ENCODE measurements at regions not wholly inside any gene's neighbourhood (a gene's known extent, or its start where the extent isn't known, plus 50 kb on each side); places are given as distances from the start of the nearest gene placed in this dataset.

DNA sequence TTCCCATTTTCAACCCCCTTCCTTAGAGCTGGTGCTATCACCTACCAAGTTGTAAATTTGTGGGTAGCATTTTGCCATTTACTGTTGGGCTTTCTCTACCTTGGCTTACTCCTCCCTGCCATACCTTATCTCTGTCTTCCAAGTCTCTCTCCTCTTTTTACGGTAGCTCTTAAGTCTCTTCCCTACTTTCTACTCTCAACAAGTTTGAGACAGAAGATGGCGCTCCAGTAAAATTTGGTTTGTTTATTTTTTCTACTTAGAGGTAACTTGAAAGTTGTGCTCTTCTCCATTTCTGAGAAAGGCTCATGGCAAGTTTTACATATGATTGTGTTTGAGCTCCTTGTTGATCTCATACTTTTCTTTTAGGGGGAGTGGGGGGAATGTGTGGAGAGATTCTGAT, 1508.1 kb downstream of the TECRL start:
- no peak overlapping the region for H3K4me3 ChIP-seq (ENCODE audit: low read depth, low read length)
- TF ChIP-seq, protein P1, sequence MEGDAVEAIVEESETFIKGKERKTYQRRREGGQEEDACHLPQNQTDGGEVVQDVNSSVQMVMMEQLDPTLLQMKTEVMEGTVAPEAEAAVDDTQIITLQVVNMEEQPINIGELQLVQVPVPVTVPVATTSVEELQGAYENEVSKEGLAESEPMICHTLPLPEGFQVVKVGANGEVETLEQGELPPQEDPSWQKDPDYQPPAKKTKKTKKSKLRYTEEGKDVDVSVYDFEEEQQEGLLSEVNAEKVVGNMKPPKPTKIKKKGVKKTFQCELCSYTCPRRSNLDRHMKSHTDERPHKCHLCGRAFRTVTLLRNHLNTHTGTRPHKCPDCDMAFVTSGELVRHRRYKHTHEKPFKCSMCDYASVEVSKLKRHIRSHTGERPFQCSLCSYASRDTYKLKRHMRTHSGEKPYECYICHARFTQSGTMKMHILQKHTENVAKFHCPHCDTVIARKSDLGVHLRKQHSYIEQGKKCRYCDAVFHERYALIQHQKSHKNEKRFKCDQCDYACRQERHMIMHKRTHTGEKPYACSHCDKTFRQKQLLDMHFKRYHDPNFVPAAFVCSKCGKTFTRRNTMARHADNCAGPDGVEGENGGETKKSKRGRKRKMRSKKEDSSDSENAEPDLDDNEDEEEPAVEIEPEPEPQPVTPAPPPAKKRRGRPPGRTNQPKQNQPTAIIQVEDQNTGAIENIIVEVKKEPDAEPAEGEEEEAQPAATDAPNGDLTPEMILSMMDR (IDR thresholded peaks at IDR 0.05; ENCODE audit: insufficient read depth, low read depth, low read length) = no peak
- DNase-seq (ENCODE audit: low read depth) = no peak

DNA sequence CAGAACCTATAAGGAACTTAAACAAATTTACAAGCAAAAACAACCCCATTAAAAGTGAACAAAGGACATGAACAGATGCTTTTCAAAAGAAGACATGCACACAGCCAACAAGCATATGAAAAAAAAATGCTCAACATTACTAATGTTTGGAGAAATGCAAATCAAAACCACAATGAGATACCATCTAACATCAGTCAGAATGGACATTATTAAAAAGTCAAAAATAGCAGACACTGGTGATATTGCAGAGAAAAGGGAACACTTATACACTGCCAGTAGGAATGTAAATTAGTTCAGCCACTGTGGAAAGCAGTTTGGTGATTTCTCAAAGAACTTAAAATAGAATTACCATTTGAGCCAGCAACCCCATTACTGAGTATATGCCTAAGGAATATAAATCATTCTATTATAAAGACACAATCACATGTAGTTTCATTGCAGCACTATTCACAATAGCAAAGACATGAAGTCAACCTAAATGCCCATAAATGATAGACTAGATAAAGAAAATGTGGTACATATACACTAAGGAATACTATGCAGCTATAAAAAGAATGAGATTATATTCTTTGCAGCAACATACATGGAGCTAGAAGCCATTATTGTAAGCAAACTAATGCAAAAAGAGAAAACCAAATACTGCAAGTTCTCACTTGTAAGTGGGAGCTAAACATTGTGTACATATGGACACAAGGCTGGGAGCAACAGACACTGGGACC, 1509.4 kb downstream of the TECRL start:
- DNase-seq (ENCODE audit: low read depth) = no peak
- no peak overlapping the region for H3K4me3 ChIP-seq (ENCODE audit: low read depth, low read length)
- TF ChIP-seq, protein P1 (IDR thresholded peaks at IDR 0.05; ENCODE audit: insufficient read depth, low read depth, low read length) = no peak

DNA sequence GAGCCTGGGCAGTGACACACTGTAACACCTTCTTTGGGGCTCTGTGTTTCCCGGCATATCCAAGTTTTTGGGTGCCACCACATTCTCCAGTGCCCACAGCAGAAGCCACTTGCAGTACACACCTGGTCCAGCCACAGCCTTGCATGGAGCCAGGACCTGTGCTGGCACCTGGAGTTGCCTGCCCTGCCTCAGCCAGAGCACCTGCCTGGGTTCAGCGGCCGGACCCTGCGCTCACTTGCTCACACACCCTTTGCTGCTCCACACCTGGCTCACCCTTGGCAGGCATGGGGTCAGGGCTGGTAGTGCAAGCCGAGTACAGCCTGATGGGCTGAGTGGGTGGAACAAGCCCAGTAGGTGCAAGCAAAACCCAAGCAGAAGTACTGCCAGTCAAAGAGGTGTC, 1511.1 kb downstream of the TECRL start:
- no peak overlapping the region for H3K4me3 ChIP-seq (ENCODE audit: low read depth, low read length)
- TF ChIP-seq, protein P1 (IDR thresholded peaks at IDR 0.05; ENCODE audit: insufficient read depth, low read depth, low read length) = no peak
- DNase-seq (ENCODE audit: low read depth) = no peak

DNA sequence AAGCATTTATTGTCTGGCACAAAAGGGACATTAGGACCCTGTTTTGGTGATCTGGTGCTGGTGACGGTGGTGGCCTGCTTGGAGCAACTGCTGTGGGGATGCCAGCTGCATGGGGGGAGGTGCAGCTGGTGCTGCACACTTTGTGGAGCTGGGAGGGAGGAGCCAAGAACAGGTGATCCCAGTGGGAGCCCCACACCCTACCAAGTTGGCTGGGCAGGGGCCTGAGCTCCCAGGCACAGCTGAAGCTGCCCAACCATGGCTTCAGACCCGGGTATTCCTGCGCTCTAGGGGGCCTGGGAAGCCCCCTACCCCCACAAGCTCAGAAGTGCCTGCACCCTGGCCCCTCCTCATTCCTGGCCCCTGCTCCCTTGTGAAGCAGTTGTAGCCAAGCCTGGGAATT, 1512.5 kb downstream of the TECRL start:
- TF ChIP-seq, protein P1 (IDR thresholded peaks at IDR 0.05; ENCODE audit: insufficient read depth, low read depth, low read length) = no peak
- no peak for DNase-seq (ENCODE audit: low read depth)
- no peak overlapping the region for H3K4me3 ChIP-seq (ENCODE audit: low read depth, low read length)

DNA sequence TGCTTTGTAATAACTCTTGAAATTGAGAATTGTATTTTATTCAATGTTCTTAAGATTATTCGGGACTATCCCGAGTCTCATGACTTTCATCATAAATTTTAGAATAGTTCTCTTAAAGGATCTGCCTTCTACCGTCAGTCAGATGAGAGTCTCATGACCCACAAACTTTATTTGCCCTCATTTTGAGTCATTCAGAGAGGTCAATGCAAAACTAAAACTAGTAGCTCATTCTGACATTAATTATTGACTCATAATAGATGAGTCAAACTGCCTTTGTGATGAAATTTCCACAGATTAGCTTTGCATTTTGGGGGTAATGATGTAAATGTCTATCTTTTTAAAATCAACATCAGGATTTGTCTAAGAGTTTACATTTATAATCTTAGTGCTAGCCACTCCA, 1527.3 kb downstream of the TECRL start:
- H3K4me3 ChIP-seq (ENCODE audit: low read depth, low read length) = no peak overlapping the region
- TF ChIP-seq, protein P1 (IDR thresholded peaks at IDR 0.05; ENCODE audit: insufficient read depth, low read depth, low read length) = no peak
- no peak for DNase-seq (ENCODE audit: low read depth)

DNA sequence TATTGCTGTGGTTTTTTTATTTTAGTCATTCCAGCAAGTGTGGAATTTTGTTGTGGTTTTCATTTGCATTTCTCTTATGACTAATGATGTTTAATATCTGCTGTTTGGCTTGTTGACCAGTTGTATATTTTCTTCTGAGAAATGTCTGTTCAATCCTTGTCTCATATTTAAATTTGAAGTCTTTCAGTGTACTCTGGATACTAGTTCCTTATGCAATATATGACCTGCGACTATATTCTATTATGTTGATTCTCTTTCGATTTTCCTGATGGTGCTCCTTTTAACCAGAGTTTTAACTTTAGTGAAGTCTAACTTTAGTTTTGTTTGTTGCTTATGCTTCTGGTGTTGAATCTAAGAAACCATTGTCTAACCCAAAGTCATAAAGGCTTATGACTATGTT, 1528.0 kb downstream of the TECRL start:
- no peak overlapping the region for H3K4me3 ChIP-seq (ENCODE audit: low read depth, low read length)
- DNase-seq (ENCODE audit: low read depth) = no peak
- TF ChIP-seq, protein P1 (IDR thresholded peaks at IDR 0.05; ENCODE audit: insufficient read depth, low read depth, low read length) = no peak

DNA sequence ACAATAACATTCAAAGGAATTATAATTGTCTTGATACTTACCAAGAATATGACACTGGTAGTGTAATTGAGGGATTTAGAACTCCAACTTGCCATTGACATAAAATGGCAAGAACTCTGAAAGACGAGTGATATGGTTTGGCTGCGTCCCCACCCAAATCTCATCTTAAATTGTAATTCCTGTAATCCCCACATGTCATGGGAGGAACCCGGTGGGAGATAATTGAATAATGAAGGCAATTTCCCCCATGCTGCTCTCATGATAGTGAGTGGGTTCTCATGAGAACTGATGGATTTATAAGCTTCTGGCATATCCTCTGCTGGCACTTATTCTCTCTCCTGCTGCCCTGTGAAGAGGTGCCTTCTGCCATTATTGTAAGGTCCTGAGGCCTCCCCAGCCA, 1536.4 kb downstream of the TECRL start:
- TF ChIP-seq, protein P1 (IDR thresholded peaks at IDR 0.05; ENCODE audit: insufficient read depth, low read depth, low read length) = no peak
- H3K4me3 ChIP-seq (ENCODE audit: low read depth, low read length) = no peak overlapping the region
- DNase-seq (ENCODE audit: low read depth) = no peak
